Breast epithelium (tissue), 4 donors: ENCODE measurements at regions not wholly inside any gene's neighbourhood (a gene's known extent, or its start where the extent isn't known, plus 50 kb on each side); places are given as distances from the start of the nearest gene placed in this dataset.

Experiments used
- DNase-seq, 2 donors: peaks; one replicate each; pipeline ENCODE4 v3.0.0-alpha.2; 2019; ENCODE audit warnings: low spot score in 2 of 2
- H3K27ac ChIP-seq, 2 donors: fragments of 200-600 bp; sonication (generic) in 1 of 2; one replicate each; pipeline ENCODE4 v1.5.1; 2016 to 2019; ENCODE audit warnings: mild to moderate bottlenecking in 1 of 2
- H3K27me3 ChIP-seq, 2 donors: fragments of 200-600 bp; sonication (generic) in 1 of 2; one replicate each; pipeline versions ENCODE4 v1.5.1 to v1.6.0; 2017 to 2019; ENCODE audit warnings: control low read depth in 1 of 2, mild to moderate bottlenecking in 1 of 2
- H3K36me3 ChIP-seq: fragments of 200-600 bp; one replicate; pipeline ENCODE4 v1.5.1; 2019
- H3K4me1 ChIP-seq, 2 donors: fragments of 200-600 bp; sonication (generic); one replicate each; pipeline ENCODE4 v1.5.1; 2016 to 2019; ENCODE audit warnings: control low read depth in 1 of 2
- H3K4me3 ChIP-seq, 3 donors: fragments of 200-600 bp; sonication (generic); 1 replicate in 2 of 3; 2 replicates in 1 of 3; pipeline ENCODE4 v1.5.1; 2016 to 2019; ENCODE audit warnings: mild to moderate bottlenecking in 3 of 3, moderate library complexity in 2 of 3
- H3K9me3 ChIP-seq, 2 donors: fragments of 200-600 bp; sonication (generic) in 1 of 2; one replicate each; pipeline ENCODE4 v1.5.1; 2016 to 2019; ENCODE audit warnings: control low read depth in 1 of 2
- POLR2A ChIP-seq: fragments of 450-650 bp; IDR thresholded peaks from one replicate; pipeline ENCODE4 v1.6.1; 2016; ENCODE audit warnings: antibody characterized with exemption, mild to moderate bottlenecking, moderate library complexity
- POLR2AphosphoS5 ChIP-seq, 3 donors: sonication (generic); formaldehyde crosslinking; IDR thresholded peaks; one replicate each; pipeline ENCODE4 v1.6.1; 2017; ENCODE audit warnings: antibody characterized with exemption in 3 of 3
- intact Hi-C: fragments of 100-400 bp; cut with DNase I; formaldehyde crosslinking; loops from one replicate; pipeline ENCODE4 v1.15.1; 2023; ENCODE audit warnings: low total_unique reads
- TF ChIP-seq, protein P1 (sequence below), 3 donors: fragments of 450-650 bp; IDR thresholded peaks; one replicate each; pipeline ENCODE4 v1.5.1; 2016 to 2017; ENCODE audit warnings: antibody characterized with exemption in 3 of 3, mild to moderate bottlenecking in 3 of 3, moderate library complexity in 3 of 3

DNA sequence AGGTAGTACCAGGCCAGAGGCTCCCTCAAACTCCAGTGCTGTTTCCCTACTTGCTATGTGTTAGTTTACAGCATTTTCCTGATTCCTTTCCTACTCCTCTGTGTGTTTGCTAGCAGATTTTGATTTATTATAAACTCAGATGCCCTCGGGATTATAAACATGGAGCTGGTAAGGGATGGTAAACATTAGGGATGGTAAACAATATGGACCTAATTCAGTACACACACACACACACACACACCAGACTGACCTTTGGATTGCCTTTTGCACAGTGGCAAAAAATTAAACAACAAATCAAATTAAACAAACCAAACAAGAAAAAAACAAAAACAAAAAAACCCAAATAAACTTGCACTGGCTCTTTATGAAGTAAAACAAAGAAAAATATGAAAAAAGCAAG is 55.4 kb upstream of the ACVR1 start:
- intact Hi-C loops: no loop called here
- H3K4me3 ChIP-seq: no peak overlapping the region
- no peaks in the 10 kb centered on the region for H3K36me3 ChIP-seq
- no peak for DNase-seq
- peaks cover 0 to 6% of the 10 kb centered on the region in 2 donors for H3K9me3 ChIP-seq
- H3K27me3 ChIP-seq: no peaks in the 10 kb centered on the region
- H3K4me1 ChIP-seq: no peaks in the 10 kb centered on the region
- H3K27ac ChIP-seq: no peak overlapping the region
- TF ChIP-seq, protein P1, sequence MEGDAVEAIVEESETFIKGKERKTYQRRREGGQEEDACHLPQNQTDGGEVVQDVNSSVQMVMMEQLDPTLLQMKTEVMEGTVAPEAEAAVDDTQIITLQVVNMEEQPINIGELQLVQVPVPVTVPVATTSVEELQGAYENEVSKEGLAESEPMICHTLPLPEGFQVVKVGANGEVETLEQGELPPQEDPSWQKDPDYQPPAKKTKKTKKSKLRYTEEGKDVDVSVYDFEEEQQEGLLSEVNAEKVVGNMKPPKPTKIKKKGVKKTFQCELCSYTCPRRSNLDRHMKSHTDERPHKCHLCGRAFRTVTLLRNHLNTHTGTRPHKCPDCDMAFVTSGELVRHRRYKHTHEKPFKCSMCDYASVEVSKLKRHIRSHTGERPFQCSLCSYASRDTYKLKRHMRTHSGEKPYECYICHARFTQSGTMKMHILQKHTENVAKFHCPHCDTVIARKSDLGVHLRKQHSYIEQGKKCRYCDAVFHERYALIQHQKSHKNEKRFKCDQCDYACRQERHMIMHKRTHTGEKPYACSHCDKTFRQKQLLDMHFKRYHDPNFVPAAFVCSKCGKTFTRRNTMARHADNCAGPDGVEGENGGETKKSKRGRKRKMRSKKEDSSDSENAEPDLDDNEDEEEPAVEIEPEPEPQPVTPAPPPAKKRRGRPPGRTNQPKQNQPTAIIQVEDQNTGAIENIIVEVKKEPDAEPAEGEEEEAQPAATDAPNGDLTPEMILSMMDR (IDR thresholded peaks at IDR 0.05): no peak

DNA sequence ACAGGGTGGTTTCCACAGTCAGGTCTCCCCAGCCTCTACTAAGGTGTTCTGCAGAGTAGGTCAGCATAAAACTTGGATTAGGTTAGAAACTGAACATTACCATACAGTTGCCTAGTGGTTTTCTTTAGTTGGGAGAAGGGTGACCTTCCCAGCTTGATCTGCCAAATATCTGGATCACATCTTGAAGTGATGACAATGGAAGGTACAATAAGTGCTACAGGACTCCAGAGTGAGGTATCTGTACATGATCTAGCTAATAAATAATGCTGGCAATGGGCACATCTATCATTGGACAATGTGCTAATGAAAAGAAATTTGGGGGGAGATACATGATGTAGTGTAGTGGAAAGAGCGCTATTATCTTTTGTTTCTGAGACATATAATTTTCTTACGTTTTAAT is 54.6 kb upstream of the ACVR1 start:
- no peak overlapping the region for H3K4me3 ChIP-seq
- H3K9me3 ChIP-seq: peaks cover 0 to 6% of the 10 kb centered on the region in 2 donors
- H3K36me3 ChIP-seq: no peaks in the 10 kb centered on the region
- no peaks in the 10 kb centered on the region for H3K27me3 ChIP-seq
- H3K4me1 ChIP-seq: no peaks in the 10 kb centered on the region
- DNase-seq: no peak
- no peak overlapping the region for H3K27ac ChIP-seq
- TF ChIP-seq POLR2AphosphoS5 (IDR thresholded peaks at IDR 0.05) (no peak), POLR2A (no peak)
- TF ChIP-seq, protein P1 (IDR thresholded peaks at IDR 0.05): no peak
- intact Hi-C loops: no loop called here

DNA sequence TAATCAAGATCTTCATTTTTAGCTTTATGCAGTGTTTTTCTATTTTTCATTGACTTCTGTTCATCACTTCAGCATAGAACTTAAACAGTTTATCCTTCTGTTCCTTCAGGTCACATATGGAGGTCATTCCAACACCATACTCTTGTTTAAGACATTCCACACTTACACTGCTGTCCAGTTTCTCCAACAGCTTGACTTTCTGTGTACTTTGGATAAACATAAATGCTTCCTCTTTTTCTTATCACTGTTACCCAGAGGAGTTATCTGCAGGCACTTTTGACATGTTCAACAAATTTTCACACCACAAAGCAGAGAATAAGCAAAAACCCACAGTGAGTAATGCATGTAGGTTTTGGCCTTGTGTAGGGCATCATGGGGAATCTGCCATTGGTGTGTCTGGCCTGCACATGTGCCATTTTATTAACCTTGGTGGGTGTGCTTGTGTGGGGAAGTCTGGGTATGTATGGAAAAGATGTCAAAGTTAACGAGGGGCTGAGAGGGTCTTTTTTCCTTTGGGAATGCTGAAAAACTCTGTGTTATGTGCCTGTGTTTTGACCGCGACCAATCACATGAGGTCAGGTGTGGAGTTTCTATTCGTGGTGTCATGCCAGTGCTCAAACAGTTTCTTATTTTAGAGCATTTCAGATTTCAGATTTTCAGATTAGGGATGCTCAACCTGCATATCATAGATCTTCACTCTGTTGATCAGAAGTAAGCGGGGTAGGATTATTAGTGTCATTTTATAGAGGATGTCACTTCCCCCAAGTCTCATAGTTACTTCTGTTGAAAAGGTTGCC is 53.9 kb upstream of the ACVR1 start:
- H3K36me3 ChIP-seq: no peaks in the 10 kb centered on the region

DNA sequence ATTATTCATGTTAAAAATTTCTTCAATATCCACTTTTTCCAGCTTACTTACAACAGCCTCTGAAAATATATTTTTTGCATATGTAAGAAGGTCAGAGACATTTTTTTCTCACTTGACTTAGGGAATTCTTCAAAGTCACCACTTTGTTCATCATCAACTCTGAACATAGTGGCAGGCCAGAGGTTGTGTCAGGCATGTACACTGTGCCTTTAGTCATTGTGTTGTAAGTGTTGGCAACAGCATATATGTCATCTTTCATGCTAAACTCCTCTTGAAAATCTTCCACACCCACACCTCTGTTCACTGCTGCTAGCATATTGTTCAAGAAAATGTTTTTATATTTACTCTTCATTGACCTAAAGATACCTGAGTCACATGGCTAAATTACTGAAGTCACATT is 52.2 kb upstream of the ACVR1 start:
- Histone ChIP-seq H3K27me3 (no peaks in the 10 kb centered on the region), H3K27ac (no peak overlapping the region), H3K4me3 (no peak overlapping the region), H3K36me3 (no peaks in the 10 kb centered on the region), H3K9me3 (peaks cover 0 to 6% of the 10 kb centered on the region in 2 donors), H3K4me1 (no peaks in the 10 kb centered on the region)
- intact Hi-C loops: no loop called here
- TF ChIP-seq POLR2A (no peak), POLR2AphosphoS5 (IDR thresholded peaks at IDR 0.05) (no peak)
- TF ChIP-seq, protein P1 (IDR thresholded peaks at IDR 0.05): no peak
- no peak for DNase-seq

More for the DNA sequence above, 53.9 kb upstream of the ACVR1 start:
- no peaks in the 10 kb centered on the region for H3K4me1 ChIP-seq
- intact Hi-C loops: no loop called here
- no peak for TF ChIP-seq POLR2A
- TF ChIP-seq, protein P1 (IDR thresholded peaks at IDR 0.05): no peak
- TF ChIP-seq POLR2AphosphoS5 (IDR thresholded peaks at IDR 0.05): no peak
- DNase-seq: no peak
- no peaks in the 10 kb centered on the region for H3K27me3 ChIP-seq
- peaks cover 0 to 6% of the 10 kb centered on the region in 2 donors for H3K9me3 ChIP-seq
- H3K27ac ChIP-seq: no peak overlapping the region
- no peak overlapping the region for H3K4me3 ChIP-seq

DNA sequence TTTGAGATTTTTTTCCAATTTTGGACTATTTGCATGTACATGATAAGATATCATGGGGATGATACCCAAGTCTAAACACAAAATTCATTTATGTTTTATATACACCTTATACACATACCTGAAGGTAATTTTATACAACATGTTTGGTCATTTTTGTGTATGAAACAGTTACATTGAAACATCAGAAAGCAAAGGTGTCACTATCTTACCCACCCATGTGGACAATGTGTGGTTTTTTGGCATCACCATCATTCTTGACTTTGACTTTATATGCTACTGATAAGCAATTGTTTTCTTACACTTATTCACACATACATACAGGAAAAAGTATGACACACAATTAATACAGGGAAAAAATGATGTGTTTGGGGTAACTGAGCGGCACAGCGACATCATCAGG is 51.0 kb upstream of the ACVR1 start:
- TF ChIP-seq POLR2A (no peak), POLR2AphosphoS5 (IDR thresholded peaks at IDR 0.05) (no peak)
- TF ChIP-seq, protein P1 (IDR thresholded peaks at IDR 0.05): no peak
- Histone ChIP-seq H3K4me1 (no peaks in the 10 kb centered on the region), H3K4me3 (no peak overlapping the region), H3K27ac (no peak overlapping the region), H3K36me3 (no peaks in the 10 kb centered on the region), H3K9me3 (peaks cover 0 to 6% of the 10 kb centered on the region in 2 donors), H3K27me3 (no peaks in the 10 kb centered on the region)
- no peak for DNase-seq
- intact Hi-C loops: no loop called here
